ENCODE measurements at regions not wholly inside any gene's neighbourhood (a gene's known extent, or its start where the extent isn't known, plus 50 kb on each side); places are given as distances from the start of the nearest gene placed in this dataset.

GRCh38 chr14:38848243-38848935 is 254.6 kb downstream of the SEC23A start:
- DNase-seq (ENCODE audit: low read depth): no peak

GRCh38 chr14:38847161-38847560 is 255.9 kb downstream of the SEC23A start:
- no peak for DNase-seq (ENCODE audit: low read depth)

DNA sequence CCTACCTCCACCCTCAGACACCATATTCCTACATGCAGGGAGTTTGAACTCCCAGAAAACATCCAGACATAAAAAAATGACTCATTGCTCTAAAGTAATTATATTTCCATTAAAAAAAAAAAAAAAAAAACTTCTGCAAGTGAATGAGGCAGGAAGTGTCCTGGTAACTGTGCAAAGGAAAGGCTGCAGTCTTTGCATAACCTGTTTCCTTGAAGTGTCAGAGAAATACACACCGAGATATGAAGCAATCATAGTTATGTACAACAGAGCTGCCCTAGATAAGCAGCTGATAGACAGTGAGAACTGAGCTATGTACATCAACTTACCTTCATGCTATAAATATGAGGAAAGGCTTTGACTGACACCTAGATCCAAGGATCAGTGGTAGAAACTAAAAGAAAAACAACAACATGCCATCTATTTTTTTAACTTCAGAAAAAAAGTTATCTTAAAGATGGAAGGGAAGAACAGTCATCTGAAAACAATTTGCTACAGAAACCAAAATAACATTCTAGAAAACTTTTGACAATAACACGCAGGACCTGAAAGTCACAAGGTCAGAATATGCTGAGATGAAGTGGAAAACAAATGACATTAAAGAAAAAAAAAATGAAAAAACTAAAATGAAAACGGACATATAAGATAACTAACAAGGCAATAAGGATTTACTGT is 263.2 kb downstream of the SEC23A start:
- no peak for DNase-seq (ENCODE audit: low read depth)

GRCh38 chr14:38838979-38839323 is 264.1 kb downstream of the SEC23A start:
- no peak for DNase-seq (ENCODE audit: low read depth)

GRCh38 chr14:38838049-38838978 is 264.7 kb downstream of the SEC23A start:
- no peak for DNase-seq (ENCODE audit: low read depth)

GRCh38 chr14:38837343-38838048 is 265.5 kb downstream of the SEC23A start:
- DNase-seq (ENCODE audit: low read depth): no peak

GRCh38 chr14:38836539-38836938 is 266.5 kb downstream of the SEC23A start:
- no peak for DNase-seq (ENCODE audit: low read depth)

- no peak for DNase-seq (ENCODE audit: low read depth)
These were observed 267.2 kb downstream of the SEC23A start for GRCh38 chr14:38835874-38836273.

DNA sequence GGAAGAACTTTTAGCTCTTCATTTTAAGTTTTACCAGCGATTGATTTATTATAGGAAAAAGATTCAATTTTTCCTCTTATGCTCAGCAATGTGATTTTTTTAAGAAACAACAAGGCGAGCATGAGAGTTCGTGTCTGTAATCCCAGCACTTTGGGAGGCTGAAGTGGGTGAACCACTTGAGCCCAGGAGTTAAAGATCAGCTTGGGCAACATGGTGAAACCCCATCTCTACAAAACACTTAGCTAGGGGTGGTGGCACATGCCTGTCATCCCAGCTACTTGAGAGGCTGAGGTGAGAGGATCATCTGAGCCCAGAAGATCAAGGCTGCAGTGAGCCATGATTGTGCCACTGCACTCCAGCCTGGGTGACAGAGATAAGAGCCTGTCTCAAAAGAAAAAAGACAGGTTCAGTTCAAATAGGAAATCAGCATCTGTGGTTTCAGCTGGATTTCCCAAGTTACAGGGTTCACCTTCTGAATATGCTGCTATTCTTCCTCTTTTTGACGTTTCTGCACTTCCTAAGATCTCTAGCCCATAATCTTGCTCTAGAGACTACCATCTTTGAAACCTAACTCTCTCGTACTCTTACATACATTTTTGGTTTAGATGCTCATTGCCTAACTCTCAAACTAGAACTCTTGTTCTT is 274.7 kb downstream of the SEC23A start:
- no peak for DNase-seq (ENCODE audit: low read depth)

DNA sequence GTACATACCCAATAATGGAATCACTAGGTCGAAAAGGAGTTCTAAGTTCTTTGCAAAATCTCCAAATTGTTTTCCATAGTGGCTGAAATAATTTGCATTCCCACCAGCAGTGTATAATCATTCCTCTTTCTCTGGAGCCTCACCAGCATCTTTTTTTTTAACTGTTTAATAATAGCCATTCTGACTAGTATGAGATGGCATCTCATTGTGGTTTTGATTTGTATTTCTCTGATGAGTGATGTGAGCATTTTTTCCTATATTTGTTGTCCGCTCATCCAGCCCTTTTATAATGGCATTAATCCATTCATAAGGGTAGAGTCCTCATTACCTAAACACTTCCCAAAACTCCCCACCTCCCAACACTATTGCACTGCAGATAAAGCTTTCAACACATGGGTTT is 278.3 kb downstream of the SEC23A start:
- DNase-seq (ENCODE audit: low read depth): peak; percentile 48

DNA sequence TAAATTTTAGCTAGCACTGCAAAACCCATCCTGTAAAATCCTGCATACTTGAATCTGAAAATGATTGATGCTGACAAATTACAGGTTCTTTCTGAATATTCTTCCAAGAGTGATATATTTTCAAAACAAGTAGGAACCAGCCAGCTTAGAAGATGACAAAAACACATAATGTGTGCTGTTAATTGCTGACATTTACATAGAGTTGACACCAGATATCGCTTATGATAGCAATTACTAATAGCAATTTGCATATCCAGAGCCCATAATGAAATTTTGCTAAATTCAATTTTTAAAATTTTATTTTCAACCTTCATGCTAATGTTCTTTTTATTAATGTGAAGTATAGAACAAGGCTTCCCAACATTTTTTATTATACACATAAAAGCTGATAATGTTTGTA is 284.5 kb downstream of the SEC23A start:
- no peak for DNase-seq (ENCODE audit: low read depth)

DNA sequence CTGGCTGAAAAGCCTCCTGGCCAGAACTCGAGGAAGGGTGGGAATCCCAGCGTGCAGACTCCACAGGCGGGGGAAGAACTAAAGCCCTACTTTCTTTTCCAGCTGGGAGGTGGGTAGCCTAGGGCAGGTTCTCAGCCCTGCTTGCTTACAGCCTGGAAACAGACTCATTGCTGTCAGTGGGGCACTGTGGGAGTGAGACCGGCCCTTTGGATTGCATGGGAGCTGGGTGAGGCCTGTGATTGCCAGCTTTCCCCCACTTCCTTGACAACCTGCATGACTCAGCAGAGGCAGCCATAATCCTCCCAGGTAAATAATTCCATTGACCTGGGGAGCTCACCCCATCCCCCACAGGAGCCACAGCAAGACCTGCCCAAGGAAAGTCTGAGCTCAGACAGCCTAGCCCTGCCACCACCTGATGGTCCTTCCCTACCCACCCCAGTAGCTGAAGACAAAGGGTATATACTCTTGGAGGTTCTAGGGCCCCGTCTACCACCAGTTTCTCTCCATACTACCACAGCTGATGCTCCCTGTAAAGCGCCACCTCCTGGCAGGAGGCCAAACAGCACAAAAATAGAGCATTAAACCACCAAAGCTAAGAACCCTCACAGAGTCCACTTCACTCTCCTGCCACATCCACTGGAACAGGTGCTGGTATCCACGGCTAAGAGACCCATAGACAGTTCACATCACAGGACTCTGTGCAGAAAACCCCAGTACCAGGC is 294.1 kb downstream of the SEC23A start:
- peak; percentile 15 for DNase-seq (ENCODE audit: low read depth)

- DNase-seq (ENCODE audit: low read depth): no peak
These were observed 303.4 kb downstream of the SEC23A start for GRCh38 chr14:38799671-38800070.

DNA sequence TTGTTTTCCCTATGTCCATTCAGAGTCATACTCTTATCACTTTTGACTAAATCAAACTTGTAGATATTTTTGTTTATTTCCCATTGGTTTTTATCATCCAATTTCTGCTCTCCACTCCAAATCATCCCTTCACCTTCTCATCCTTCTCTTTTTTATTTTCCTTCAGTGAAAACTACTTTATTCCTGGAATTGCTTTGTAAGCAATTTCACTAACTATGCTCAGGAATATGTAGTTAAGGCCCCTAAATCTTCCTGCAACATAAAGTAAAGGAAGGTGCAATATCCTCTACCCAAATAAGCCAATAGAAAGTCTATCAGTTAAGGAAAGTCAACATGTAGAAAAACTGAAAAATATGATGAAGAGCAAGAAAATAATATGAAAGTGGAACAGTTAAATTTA is 308.4 kb downstream of the SEC23A start:
- no peak for DNase-seq (ENCODE audit: low read depth)

GRCh38 chr14:38791862-38792261 is 311.2 kb downstream of the SEC23A start:
- no peak for DNase-seq (ENCODE audit: low read depth)

GRCh38 chr14:38790916-38791315 is 312.1 kb downstream of the SEC23A start:
- DNase-seq (ENCODE audit: low read depth): no peak

- no peak for DNase-seq (ENCODE audit: low read depth)
These were observed 313.2 kb downstream of the SEC23A start for GRCh38 chr14:38789805-38790204.

DNA sequence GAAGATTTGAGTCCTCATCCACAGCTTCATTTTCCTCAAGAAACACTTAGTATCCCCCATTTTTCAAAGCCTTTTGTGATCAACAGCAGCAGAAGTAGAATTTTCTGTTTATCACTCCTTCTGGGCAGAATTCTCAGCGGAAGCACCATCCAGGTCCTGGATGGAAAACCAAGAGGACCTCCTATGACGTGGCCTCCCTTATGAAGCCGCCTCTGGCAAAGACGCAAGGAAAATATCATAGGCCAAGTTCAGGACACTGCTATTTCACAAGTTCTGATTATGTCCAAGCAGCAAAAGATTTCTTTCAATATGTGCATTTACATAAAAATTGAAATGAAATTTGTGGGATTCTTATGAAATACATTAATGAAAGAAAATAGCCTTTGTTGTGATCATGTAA is 315.0 kb downstream of the SEC23A start:
- no peak for DNase-seq (ENCODE audit: low read depth)

DNA sequence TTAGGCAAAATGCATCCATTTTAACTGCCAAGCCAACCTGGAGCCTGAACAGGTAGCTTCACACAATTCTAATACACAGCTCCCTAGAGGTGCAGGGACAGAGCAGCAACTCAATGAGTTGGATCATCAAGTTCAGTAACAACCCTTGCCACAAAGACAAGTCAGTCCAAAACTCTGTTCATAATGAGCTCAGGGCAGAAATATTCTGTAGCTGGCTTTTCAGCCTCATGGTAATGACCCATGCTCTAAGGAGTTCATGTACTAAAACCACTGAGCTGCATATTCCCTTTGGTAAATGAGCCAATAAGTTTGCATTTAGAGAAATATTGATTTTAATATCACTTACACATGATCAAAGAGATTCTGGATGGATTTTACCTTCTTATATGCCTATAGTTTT is 316.1 kb downstream of the SEC23A start:
- no peak for DNase-seq (ENCODE audit: low read depth)

- DNase-seq (ENCODE audit: low read depth): peak; percentile 11
These were observed 325.6 kb downstream of the SEC23A start for GRCh38 chr14:38777401-38777800.

All from myocyte (in vitro differentiated cells).